K562 (cell line): ENCODE measurements at regions not wholly inside any gene's neighbourhood (a gene's known extent, or its start where the extent isn't known, plus 50 kb on each side); places are given as distances from the start of the nearest gene placed in this dataset.
A peak's percentile ranks its signal among the peaks of the same experiment; 100 is the strongest.

Experiments used
- CSDE1 ChIP-seq, 2 experiments: fragments of 450-650 bp; IDR thresholded peaks; 2 replicates each; pipeline ENCODE4 v1.6.1; 2016; ENCODE audit warnings: mild to moderate bottlenecking in 1 of 2
- E2F1 ChIP-seq: sonication (generic); formaldehyde crosslinking; IDR thresholded peaks from 2 replicates; pipeline ENCODE4 v1.8.1; 2023; ENCODE audit warnings: mild to moderate bottlenecking, missing genetic modification reagents, moderate library complexity
- ELF4 ChIP-seq: fragments of 450-650 bp; formaldehyde crosslinking; IDR thresholded peaks from 2 replicates; pipeline ENCODE4 v1.4.0; 2022; ENCODE audit warnings: missing genetic modification characterization
- ELK1 ChIP-seq: sonication (generic); formaldehyde crosslinking; IDR thresholded peaks from 2 replicates; pipeline ENCODE4 v1.8.1; 2022; ENCODE audit warnings: missing genetic modification reagents
- HNRNPL ChIP-seq: fragments of 200-400 bp; formaldehyde crosslinking; IDR thresholded peaks from 2 replicates; pipeline ENCODE4 v1.6.1; 2017; ENCODE audit warnings: low read depth, mild to moderate bottlenecking, low read length
- HOXB6 ChIP-seq: fragments of 250-450 bp; sonication (Bioruptor Pico); IDR thresholded peaks from 2 replicates; pipeline ENCODE4 v1.5.1; 2022; ENCODE audit warnings: mild to moderate bottlenecking, borderline replicate concordance
- MLLT1 ChIP-seq, 2 experiments: fragments of 450-650 bp; IDR thresholded peaks; 2 replicates each; pipeline ENCODE4 v1.6.1; 2016
- NFATC3 ChIP-seq: fragments of 450-650 bp; IDR thresholded peaks from 2 replicates; pipeline ENCODE4 v1.6.1; 2017; ENCODE audit warnings: mild to moderate bottlenecking
- NFRKB ChIP-seq: fragments of 450-650 bp; IDR thresholded peaks from 2 replicates; pipeline ENCODE4 v1.6.1; 2016; ENCODE audit warnings: low read depth
- NR4A1 ChIP-seq, 2 experiments: fragments of 250-450 bp in 1 of 2; fragments of 450-650 bp in 1 of 2; sonication (Bioruptor Pico) in 1 of 2; IDR thresholded peaks; 2 replicates each; pipeline versions ENCODE4 v1.4.0 to v1.6.1; 2016 to 2020; ENCODE audit warnings: mild to moderate bottlenecking in 2 of 2, missing compliant biosample characterization in 1 of 2, missing genetic modification characterization in 1 of 2, moderate library complexity in 1 of 2
- POLR2B ChIP-seq: fragments of 450-650 bp; IDR thresholded peaks from 2 replicates; pipeline ENCODE4 v1.6.1; 2018; ENCODE audit warnings: low read depth; ENCODE audit not compliant: partially characterized antibody
- RUNX1 ChIP-seq: sonication (generic); IDR thresholded peaks from 2 replicates; pipeline ENCODE4 v1.6.1; 2016; ENCODE audit warnings: antibody characterized with exemption, low read depth
- SMAD2 ChIP-seq: fragments of 150-350 bp; IDR thresholded peaks from 2 replicates; pipeline ENCODE4 v1.6.1; 2014; ENCODE audit warnings: low read depth, mild to moderate bottlenecking, low read length
- SMAD3 ChIP-seq: fragments of 450-650 bp; formaldehyde crosslinking; conservative IDR thresholded peaks from 2 replicates; pipeline ENCODE4 v1.4.0; 2020; ENCODE audit warnings: mild to moderate bottlenecking
- STAG1 ChIP-seq: sonication (generic); formaldehyde crosslinking; IDR thresholded peaks from 2 replicates; pipeline ENCODE4 v1.5.0; 2020; ENCODE audit warnings: missing genetic modification reagents, borderline replicate concordance
- STAT5A ChIP-seq: IDR thresholded peaks from 2 replicates; pipeline ENCODE4 v1.6.1; 2012; ENCODE audit warnings: low read length, inconsistent platforms, borderline replicate concordance
- THAP7 ChIP-seq: fragments of 250-450 bp; sonication (Bioruptor Pico); IDR thresholded peaks from 2 replicates; pipeline ENCODE4 v1.5.0; 2021
- TRIM25 ChIP-seq: fragments of 450-650 bp; IDR thresholded peaks from 2 replicates; pipeline ENCODE4 v1.7.0; 2016; ENCODE audit warnings: borderline replicate concordance
- ZNF41 ChIP-seq: fragments of 250-450 bp; sonication (Bioruptor Pico); conservative IDR thresholded peaks from 2 replicates; pipeline ENCODE4 v1.4.0; 2020; ENCODE audit warnings: mild to moderate bottlenecking

GRCh38 chr7:131035088-131035770 is 292.4 kb upstream of the MKLN1 start (continued):
- no peak for TF ChIP-seq THAP7 (CRISPR knock-in tag)
- TF ChIP-seq HNRNPL, result no peak
- TF ChIP-seq SMAD2, result no peak
- no peak for TF ChIP-seq NR4A1 (CRISPR knock-in tag; IDR thresholded peaks at IDR 0.05)
- no peak for TF ChIP-seq NR4A1 (tag; IDR thresholded peaks at IDR 0.05)
- no peak for TF ChIP-seq STAG1
- no peak for TF ChIP-seq CSDE1 (IDR thresholded peaks at IDR 0.05)
- TF ChIP-seq ZNF41 (CRISPR knock-in tag), result no peak
- TF ChIP-seq TRIM25, result peak; percentile 52; the same call in 1 of the 2 replicates
- TF ChIP-seq NFRKB, result no peak
- TF ChIP-seq NFATC3, result no peak
- no peak for TF ChIP-seq HOXB6 (CRISPR knock-in tag)
- TF ChIP-seq ELF4 (CRISPR knock-in tag), result 0 out of 2 replicates have a peak, but pooled peaks have one; percentile 24
- no peak for TF ChIP-seq ELK1 (CRISPR knock-in tag)
- no peak for TF ChIP-seq RUNX1
- no peak for TF ChIP-seq E2F1 (CRISPR knock-in tag)
- no peak for TF ChIP-seq SMAD3
- TF ChIP-seq POLR2B, result no peak
- no peak for TF ChIP-seq STAT5A
- peak in 1 of 2 experiments; percentile 43; a peak in 1 of 4 replicates for TF ChIP-seq MLLT1 (IDR thresholded peaks at IDR 0.05)
